Suprapubic skin (tissue), 4 donors: ENCODE measurements at regions not wholly inside any gene's neighbourhood (a gene's known extent, or its start where the extent isn't known, plus 50 kb on each side); places are given as distances from the start of the nearest gene placed in this dataset.

Experiments
- DNase-seq, 2 donors: peaks; one replicate each; pipeline ENCODE4 v3.0.0-alpha.2; 2019; ENCODE audit warnings: low spot score in 2 of 2
- H3K27ac ChIP-seq: fragments of 200-600 bp; sonication (generic); one replicate; pipeline ENCODE4 v1.5.1; 2019
- H3K27me3 ChIP-seq: fragments of 200-600 bp; sonication (generic); one replicate; pipeline ENCODE4 v1.5.1; 2019
- H3K36me3 ChIP-seq: fragments of 200-600 bp; sonication (generic); one replicate; pipeline ENCODE4 v1.5.1; 2019
- H3K4me1 ChIP-seq: fragments of 200-600 bp; sonication (generic); one replicate; pipeline ENCODE4 v1.5.1; 2019
- H3K4me3 ChIP-seq: fragments of 200-600 bp; sonication (generic); one replicate; pipeline ENCODE4 v1.5.1; 2019; ENCODE audit warnings: mild to moderate bottlenecking
- H3K9me3 ChIP-seq: fragments of 200-600 bp; sonication (generic); one replicate; pipeline ENCODE4 v1.5.1; 2019
- CTCF ChIP-seq, 2 donors: fragments of 200-600 bp in 1 of 2; fragments of 450-650 bp in 1 of 2; sonication (generic) in 1 of 2; IDR thresholded peaks; one replicate each; pipeline ENCODE4 v1.5.1; 2016 to 2019; ENCODE audit warnings: antibody characterized with exemption in 2 of 2, mild to moderate bottlenecking in 1 of 2, moderate library complexity in 1 of 2
- EP300 ChIP-seq: sonication (generic); formaldehyde crosslinking; IDR thresholded peaks from one replicate; pipeline ENCODE4 v1.6.1; 2017; ENCODE audit warnings: antibody characterized with exemption
- POLR2A ChIP-seq, 2 donors: fragments of 450-650 bp; IDR thresholded peaks; one replicate each; pipeline ENCODE4 v1.6.1; 2017; ENCODE audit warnings: antibody characterized with exemption in 2 of 2, mild to moderate bottlenecking in 2 of 2, moderate library complexity in 2 of 2
- POLR2AphosphoS5 ChIP-seq, 3 donors: sonication (generic); formaldehyde crosslinking; IDR thresholded peaks; one replicate each; pipeline ENCODE4 v1.6.1; 2017; ENCODE audit warnings: antibody characterized with exemption in 3 of 3
- WGBS: methylation state at CpG from one replicate; pipeline ENCODE4 v1.1.5; 2018; 5-methylcytosine and 5-hydroxymethylcytosine counted together

DNA sequence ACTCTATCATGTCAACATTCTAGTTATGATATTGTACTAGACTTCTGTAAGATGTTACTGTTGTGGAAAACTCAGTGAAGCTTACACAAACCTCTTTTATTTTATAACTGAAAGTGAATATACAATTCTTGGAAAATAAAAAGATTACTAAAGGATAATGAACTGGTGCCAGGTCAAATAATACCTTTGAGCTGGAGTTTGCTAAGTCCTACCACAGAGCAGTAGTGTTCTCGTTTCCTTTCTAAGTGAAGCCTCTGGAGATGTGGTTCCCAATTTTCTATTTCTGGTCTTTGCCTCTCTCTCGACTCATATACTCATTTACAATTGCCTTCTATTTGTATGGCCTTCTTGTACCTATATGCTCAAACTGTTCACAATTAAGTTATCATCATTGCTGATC lies 942.9 kb downstream of the SQOR start:
- Histone ChIP-seq H3K27me3 (no peaks in the 10 kb centered on the region), H3K4me3 (no peak overlapping the region), H3K9me3 (no peaks in the 10 kb centered on the region), H3K4me1 (no peaks in the 10 kb centered on the region), H3K27ac (no peak overlapping the region), H3K36me3 (no peaks in the 10 kb centered on the region)
- 84% methylated on average over 2 of the region's 2 CpGs for WGBS
- no peak for DNase-seq
- TF ChIP-seq POLR2A (IDR thresholded peaks at IDR 0.05), result no peak
- no peak for TF ChIP-seq POLR2AphosphoS5 (IDR thresholded peaks at IDR 0.05)
- no peak for TF ChIP-seq EP300
- no peak for TF ChIP-seq CTCF (IDR thresholded peaks at IDR 0.05)

GRCh38 chr15:46580487-46580886 lies 945.7 kb downstream of the SQOR start:
- no peak overlapping the region for H3K27ac ChIP-seq
- 91% methylated on average over 2 of the region's 2 CpGs for WGBS
- no peak overlapping the region for H3K4me3 ChIP-seq
- no peaks in the 10 kb centered on the region for H3K4me1 ChIP-seq
- no peaks in the 10 kb centered on the region for H3K36me3 ChIP-seq
- TF ChIP-seq CTCF (IDR thresholded peaks at IDR 0.05) (no peak), EP300 (no peak), POLR2A (IDR thresholded peaks at IDR 0.05) (no peak), POLR2AphosphoS5 (IDR thresholded peaks at IDR 0.05) (no peak)
- H3K27me3 ChIP-seq, result no peaks in the 10 kb centered on the region
- no peak for DNase-seq
- H3K9me3 ChIP-seq, result no peaks in the 10 kb centered on the region

DNA sequence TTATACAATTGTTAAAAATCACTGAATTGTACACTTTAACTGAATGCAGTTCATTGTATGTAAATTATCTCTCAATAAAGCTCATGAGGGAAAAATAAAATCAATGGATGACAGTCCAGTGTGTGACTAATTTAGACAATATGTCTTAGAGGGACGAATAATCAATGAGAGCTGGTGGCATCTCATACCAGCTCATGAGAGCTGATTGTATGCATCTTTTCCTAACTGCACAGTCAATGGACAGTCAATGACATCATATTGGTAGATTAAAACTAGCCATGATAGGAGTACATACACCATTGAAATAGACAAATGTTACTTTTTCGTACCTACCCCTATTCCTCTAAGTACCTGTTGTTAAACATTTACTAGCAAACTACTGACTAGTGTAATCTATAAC lies 946.1 kb downstream of the SQOR start:
- no peak for DNase-seq
- no peak overlapping the region for H3K4me3 ChIP-seq
- WGBS, result 35% methylated on average over 2 of the region's 2 CpGs
- TF ChIP-seq POLR2A (IDR thresholded peaks at IDR 0.05) (no peak), CTCF (IDR thresholded peaks at IDR 0.05) (no peak), POLR2AphosphoS5 (IDR thresholded peaks at IDR 0.05) (no peak), EP300 (no peak)
- H3K27ac ChIP-seq, result no peak overlapping the region
- H3K4me1 ChIP-seq, result no peaks in the 10 kb centered on the region
- no peaks in the 10 kb centered on the region for H3K9me3 ChIP-seq
- H3K36me3 ChIP-seq, result no peaks in the 10 kb centered on the region
- H3K27me3 ChIP-seq, result no peaks in the 10 kb centered on the region

GRCh38 chr15:46589088-46589487 lies 954.3 kb downstream of the SQOR start:
- no peaks in the 10 kb centered on the region for H3K9me3 ChIP-seq
- no peaks in the 10 kb centered on the region for H3K4me1 ChIP-seq
- no peak overlapping the region for H3K27ac ChIP-seq
- DNase-seq, result no peak
- no peaks in the 10 kb centered on the region for H3K27me3 ChIP-seq
- H3K4me3 ChIP-seq, result no peak overlapping the region
- no peak for TF ChIP-seq POLR2A (IDR thresholded peaks at IDR 0.05)
- no peak for TF ChIP-seq CTCF (IDR thresholded peaks at IDR 0.05)
- TF ChIP-seq POLR2AphosphoS5 (IDR thresholded peaks at IDR 0.05), result no peak
- no peak for TF ChIP-seq EP300
- WGBS, result 59% methylated on average over 4 of the region's 4 CpGs
- H3K36me3 ChIP-seq, result no peaks in the 10 kb centered on the region

DNA sequence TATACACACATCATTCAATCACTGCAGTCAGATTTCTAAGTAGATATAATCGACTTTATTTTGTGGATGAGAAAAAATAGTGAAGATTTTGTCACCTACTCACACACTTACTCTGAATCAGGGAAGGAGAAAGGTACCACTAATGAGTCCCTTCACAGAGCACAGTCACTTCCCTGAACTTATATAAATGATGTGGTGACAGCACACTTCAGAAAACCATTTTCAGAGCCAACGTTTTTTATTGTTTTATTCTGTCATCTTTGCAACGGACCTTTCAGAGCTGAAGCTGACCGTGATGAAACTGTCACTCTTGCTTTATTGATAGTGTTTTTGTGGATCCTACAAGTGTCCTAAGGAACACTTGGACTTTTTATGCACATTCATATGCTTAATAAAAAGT lies 956.6 kb downstream of the SQOR start:
- H3K27ac ChIP-seq, result no peak overlapping the region
- no peaks in the 10 kb centered on the region for H3K9me3 ChIP-seq
- no peaks in the 10 kb centered on the region for H3K27me3 ChIP-seq
- no peaks in the 10 kb centered on the region for H3K4me1 ChIP-seq
- H3K4me3 ChIP-seq, result no peak overlapping the region
- TF ChIP-seq EP300 (no peak), POLR2A (IDR thresholded peaks at IDR 0.05) (no peak), CTCF (IDR thresholded peaks at IDR 0.05) (no peak), POLR2AphosphoS5 (IDR thresholded peaks at IDR 0.05) (no peak)
- no peak for DNase-seq
- H3K36me3 ChIP-seq, result no peaks in the 10 kb centered on the region
- 69% methylated on average over 4 of the region's 4 CpGs for WGBS
